ENCODE measurements at regions not wholly inside any gene's neighbourhood (a gene's known extent, or its start where the extent isn't known, plus 50 kb on each side); places are given as distances from the start of the nearest gene placed in this dataset.
"Not testable (repeated sequence)": the region's sequence is repeated elsewhere in the genome, so short reads cannot be mapped to it uniquely, and the experiment has no call there.

DNA sequence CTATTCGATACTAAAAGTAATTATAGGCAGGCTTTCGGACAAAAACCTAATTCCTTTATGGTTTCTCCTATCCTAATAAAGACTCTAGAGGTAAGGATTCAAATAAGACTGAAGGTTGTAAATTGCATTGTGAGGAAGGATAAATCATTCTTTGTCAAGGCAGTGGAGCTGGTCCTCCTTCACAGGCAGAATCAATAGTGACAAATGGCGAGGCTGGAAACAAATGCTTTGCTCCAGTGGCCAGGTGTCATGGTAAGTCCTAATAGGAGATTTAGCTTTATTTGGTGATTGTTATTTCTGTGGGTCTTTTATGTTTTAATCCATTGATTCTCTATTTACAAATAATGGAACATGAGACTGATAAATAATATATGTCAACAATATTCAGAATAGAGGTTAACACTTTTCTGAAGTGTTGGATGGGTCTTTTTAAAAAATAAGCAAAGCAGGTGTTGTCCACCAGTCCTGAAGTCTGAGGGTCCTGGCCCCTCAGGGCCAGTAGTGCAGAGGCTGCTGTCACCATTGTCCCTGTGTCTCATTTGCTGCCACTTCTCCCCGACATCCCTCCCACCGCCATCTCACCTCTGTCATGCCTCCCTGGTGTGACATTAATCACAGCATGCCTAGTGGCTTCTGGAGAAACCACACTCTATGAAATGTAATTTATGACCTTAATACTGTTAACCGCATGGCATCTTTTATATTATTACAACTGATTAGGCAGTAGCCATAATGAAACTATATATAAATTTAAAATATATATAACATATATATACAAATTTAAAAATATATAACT lies 120.9 kb upstream of the MAGI3 start:
- DNase-seq = no peak

DNA sequence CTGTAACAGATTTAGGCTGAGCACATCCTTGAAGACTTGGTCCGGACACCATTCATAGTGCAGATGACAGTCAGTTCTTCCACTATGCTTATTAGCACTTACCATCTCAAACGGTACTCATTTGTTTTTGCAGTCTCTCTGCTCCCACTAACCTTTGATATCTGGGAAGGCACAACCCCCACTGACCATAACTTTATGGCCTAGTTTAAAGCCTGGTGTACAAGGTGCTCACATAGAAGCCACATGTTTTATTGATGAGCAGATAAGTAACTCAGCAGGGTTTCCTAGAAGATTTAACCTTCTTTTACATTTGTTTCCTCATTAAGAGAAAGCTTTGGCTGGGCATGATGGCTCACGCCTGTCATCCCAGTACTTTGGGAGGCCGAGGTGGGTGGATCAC lies 119.3 kb upstream of the MAGI3 start:
- DNase-seq = no peak

DNA sequence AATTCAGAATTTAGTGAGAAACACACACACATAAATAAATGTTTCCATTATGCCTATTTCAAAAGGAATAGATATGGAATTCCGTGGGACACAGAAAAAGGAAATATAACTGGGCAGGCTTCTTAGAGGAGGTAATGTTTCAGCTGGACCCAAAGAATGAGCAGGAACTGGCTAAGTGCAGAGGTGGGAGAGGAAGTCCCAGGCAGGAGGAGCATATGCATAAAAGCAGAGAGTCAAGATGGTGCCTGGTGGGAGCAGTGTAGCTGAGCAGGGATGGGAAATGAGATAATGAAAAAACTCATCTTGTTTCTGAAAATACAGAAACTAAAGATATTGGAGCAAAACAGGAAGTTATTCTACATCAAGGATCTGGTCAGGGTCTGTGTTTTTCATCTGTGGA lies 115.2 kb upstream of the MAGI3 start:
- DNase-seq = no peak

DNA sequence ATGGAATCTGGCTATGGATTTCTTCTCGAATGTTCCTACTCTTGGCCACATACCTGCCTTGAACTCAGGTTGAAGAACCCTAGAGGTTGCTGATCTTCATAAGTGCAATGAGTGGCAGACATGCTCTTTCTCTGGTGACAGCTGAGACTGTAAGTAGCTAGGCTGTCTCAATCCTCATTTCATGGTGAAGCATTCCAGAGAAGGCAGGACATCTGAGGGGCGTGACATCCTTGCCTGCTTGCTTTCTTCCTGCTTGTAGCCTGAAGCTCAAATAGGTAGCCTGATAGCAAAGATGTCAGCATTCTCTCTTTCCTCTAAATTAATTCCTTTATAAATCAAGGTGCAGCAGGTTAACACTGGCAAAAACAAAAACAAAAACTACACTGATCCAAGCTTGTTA lies 114.6 kb upstream of the MAGI3 start:
- no peak for DNase-seq

DNA sequence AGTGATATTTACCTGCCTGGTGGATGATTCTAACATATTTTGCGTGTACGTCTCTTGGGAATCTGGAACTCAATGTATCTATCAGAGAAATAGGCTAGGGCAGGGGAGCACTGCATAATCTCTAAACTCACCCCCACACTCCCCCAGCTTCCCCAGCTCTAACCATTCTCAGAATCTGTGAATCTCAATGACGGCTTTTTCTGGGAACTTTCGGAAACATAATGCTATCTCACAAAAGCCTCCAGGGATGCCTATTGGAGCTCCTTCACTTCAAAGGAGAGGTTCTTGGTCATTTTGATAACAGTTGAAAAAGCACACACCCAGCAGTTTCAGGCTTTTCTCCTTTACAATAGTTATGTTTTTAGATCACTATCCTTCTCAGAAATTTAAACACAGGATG lies 113.8 kb upstream of the MAGI3 start:
- no peak for DNase-seq

DNA sequence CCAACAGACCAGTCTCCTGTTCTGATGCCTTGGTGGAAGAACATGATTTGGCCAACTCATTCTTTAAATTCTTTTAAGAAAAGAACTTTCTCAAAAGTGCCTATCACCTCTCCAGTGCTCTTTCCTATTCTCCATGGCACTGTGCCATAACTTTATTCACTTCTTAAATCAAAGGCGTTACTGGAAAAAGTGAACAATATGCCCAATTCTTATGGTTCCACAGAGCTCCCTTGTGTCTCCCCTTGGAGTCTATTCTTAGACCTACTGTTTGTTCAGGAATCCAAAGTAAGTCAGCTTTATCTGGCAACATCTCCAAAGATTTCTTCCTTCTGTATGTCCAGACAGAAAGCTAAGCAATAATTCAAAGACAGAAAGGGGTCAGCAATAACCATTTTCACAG lies 111.9 kb upstream of the MAGI3 start:
- no peak for DNase-seq

DNA sequence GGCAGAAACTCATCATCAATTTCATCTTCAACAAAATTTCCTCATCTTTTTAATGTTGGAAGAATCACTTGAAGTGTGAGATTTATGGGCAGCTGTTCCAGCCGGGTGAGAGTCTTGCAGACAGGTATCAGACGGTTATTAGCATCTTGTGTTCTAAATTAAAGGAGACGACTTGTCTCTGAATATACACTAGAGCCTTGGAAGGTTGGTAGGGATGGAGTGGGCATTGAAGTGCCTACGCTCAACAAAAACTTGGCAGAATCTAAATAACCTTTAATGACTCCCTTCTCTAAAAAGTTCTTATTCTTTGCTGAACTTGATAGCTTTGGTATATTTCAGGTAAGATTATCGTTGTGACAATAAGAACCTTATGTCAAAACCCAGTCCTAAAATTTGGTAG lies 111.5 kb upstream of the MAGI3 start:
- DNase-seq = no peak

DNA sequence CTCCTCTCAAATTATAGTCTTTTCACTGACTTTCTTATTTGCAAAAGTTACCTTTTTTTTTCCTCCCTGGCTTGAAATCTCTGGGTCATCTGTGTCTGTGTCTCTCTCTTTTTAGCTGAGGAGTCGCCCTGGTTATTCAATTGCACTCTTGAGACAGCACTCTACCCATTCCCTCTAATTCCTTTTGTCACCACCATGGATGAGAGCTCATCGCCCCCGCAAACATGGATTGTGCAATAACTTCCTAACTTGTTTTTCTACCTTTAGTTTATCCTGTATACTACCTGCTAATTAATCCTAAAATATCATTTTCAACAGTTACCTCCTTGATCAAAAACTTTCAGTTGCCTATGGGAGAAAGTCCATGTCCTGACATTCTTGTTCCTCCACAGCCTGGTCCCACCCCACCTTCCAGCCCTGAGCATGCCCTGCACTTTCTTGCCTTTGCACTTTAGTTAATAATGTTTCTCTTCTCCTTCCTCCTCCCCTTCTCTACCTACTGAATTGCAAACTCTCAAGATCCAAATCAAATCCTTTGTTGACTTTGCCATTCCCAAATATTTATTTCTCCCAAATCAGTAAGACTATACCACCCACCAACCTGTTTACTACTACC lies 110.4 kb upstream of the MAGI3 start:
- no peak for DNase-seq

DNA sequence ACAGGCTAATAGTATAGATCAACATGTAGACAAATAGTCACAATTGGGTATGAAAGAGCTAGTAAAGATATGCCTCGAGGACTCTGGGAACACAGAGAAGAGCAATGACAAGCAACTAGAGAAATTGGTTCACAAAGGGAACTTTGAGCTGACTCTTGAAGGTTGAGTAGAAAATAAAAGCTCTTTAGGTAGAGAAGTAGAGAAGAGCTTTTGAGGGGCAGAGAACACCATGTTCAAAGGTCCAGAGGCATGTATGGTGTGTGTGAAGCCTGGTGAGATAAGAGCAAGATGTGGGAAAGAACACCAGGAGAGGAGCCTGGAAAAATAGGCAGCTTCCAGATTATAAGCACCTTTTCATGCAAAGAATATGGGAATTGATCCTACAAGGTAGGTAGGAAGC lies 109.7 kb upstream of the MAGI3 start:
- DNase-seq = no peak

DNA sequence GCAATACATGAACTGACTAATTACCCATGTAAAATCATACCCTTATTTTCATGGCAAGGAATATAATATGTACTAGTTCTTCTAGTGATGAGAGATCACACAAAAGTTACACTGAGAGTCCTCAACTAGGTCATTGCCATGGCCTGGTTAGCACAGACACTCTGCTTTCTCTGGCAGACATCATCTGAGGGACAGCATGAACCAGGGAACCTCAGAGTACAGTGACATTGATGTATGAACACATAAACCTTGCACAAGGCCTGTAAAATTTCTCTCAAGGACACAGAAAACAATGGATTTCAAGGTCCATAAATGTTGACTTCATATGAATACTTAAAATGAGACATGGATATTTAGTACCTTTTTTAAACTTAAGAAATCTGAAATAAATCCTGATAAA lies 108.8 kb upstream of the MAGI3 start:
- DNase-seq = no peak

DNA sequence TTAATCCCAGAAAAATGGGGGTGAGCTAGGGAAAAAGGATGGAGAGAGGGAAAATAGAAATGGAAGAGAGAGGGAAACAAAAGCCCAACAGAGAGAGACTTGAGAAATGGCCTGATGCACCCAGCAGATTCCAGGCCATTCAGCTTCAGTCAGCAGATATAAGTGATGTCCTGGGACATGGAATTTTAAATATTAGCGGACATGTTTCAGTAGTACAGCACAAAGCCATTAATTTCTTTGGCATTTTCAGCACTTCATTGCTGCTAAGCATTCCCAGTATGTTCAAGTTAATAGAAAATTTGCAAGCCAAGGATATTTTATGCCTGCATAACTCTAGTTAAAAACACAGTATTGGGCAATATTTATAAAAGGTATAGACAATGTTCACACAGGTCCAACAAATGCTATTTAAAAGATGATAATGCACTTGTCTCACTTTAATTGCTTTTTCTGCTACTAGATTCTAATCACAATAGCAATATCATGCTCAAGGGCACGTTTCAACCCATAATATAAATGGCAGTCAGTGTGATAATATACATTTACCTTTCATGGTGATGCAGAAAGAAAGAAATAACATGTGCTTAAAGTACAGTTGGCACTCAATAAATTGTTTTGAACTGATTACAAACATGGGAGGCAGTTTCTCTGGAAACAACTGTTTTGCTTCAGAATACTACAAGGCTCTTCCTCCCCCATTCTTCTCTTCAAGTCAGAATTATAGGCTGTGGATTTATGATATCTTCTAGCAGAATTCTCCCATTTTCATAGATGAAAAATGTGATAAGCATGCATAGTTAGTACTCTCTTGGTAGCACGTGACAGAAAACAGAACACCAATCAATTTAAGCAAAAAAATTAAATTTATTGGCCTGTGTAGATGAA lies 108.1 kb upstream of the MAGI3 start:
- no peak for DNase-seq

DNA sequence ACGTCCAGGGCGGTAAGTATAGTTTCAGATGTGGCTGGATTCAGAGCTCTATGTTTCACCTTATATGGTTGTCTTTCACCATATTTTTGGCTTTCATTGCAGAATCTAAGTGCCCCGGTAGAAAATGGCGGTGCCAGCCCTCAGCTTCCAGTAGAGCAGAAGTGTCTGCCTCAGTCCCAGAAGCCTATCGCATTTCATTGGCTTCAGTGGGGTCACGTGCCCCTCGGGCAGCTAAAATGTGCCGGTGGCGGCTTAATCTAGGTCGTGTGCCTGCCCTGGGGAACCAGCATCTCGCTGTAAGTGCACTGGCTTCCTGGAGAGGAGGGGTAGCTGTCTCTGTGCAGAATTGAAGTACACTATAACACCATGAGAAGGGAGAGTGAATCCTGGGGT lies 107.4 kb upstream of the MAGI3 start:
- DNase-seq = no peak

DNA sequence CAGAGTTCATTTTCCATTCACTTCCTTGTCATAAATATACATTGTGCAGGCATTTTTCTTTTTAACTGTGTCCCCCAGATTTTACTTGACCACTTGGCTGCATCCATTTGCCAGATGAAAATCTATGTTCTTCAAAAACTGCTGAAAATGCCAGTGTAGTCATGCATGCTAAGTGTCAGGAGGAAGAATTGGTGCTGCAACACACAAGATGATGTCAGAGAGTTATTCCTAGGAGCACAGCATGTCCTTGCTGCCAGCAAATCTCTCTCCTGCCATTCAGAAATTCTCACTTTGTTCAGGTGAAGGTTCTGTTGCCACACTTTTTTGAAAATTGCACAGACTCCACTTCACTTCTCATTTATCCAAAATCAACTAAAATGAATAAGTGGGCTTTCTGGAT lies 106.4 kb upstream of the MAGI3 start:
- DNase-seq = no peak

DNA sequence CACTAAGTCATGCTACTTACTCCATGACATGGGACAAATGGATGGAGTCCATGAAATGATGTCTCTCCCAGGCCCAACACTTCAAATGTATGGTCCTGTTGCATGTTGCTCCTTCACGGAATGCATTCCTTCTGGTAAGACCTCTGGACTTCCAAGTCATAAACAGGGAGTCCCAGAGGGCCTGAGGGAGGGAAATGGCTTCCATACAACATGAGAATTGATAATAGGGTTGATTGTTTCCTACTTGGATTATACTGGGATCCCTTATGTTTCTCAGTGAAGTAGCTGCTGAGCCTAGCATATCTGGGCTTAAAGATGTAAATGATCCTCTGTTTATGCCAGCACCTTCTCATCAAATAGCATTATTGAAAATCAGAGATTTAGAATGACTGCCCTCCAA lies 104.2 kb upstream of the MAGI3 start:
- no peak for DNase-seq

DNA sequence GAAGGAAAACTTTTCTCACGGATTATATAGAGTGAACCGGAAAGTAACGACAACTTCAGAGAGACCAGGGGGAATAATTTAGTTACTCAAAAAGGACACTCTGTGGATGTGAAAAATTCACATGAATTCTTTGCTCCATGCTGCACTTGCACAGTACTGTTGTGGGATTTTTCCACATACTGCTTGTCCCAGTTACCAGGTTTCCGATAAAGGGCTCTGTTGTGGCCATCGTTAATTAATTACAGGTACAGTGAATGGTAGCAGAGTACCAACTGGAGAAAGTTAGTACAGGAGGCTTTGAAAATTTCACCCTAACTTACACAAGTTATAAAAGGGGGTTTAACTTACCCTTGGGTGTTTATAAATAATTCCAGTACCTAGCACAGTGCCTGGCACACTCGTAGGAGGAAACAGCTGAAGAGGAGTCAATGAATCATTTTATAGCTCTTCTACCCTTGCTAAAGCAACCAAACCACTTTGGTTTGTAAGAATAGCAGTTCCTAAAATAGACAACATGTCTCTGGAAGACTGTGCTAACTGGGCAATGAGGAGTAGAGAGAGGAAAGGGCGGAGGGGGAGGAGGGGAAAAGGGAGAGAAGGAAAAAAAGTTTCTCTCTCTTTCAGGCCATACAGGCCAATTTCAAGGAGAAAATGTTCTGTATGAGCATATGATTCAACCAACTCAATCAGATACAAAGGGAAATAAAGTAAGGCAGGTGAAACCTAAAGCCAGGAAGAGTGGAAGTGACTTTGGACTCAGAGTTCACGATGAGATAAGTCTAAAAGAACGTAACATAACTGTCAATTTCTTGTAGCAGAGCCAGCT lies 98.3 kb upstream of the MAGI3 start:
- no peak for DNase-seq

DNA sequence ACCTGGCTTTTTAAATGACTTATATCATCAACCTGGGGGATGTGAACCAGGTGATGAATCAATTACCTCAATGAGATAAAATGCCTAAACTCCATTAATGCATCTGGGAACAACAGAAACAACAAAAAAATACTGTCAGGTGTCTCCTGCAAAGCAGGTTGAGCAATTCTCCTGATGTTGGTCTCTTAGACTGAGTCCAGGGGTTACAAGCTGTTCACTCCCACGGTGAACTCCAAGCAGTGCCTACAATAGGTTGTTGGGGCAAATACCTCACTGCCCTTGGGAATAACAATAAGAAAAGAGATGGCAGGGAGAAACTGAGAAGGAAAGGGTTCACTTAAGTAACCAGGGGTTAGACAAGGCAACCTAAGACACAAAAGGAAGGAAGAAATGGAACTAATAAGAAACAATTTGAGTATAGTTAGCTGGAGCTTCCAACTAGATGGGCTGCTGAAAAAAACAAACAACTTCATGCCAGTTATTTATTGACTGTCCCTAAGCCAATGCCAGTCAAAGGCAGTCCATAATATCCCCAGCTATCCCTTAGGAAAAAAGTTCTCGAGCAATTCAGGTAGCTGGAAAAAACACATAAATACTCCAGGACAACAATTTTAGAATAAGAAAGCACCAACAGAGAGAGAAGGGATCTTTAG lies 97.6 kb upstream of the MAGI3 start:
- no peak for DNase-seq

DNA sequence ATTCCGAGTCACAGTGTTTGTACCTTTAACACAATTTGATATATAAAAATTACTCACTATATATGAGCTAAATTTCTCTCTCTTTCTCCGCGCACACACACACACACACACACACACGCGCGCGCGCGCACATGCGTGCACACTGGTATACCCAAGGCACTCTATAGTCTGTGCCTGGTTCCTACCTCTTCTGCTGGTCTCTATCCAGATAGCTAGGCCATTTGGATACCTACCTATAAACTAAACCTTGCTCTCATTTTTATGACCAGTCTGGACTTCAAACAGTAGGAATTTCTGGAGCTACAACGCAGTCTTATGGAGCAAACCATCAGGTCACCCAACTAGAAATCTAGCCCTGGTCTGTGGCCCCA lies 97.1 kb upstream of the MAGI3 start:
- no peak for DNase-seq

DNA sequence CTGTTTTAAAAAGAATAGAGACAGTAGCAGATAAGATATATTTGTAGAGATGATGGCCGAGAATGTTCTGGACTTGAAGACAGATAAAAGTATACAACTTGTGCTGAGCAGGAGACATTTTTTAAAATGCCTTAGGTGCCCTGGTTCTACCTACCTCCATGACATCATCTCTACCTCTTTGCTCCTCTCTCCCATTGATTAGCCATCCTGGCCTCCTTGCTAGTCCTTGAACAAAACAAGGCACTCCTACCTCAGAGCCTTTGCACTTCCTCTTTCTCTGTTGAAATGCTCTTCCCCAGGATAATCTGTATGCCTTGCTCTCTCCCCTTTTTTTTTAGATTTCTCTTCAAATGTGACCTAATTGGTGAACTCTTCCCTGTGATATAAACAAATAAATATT lies 92.6 kb upstream of the MAGI3 start:
- DNase-seq = no peak

DNA sequence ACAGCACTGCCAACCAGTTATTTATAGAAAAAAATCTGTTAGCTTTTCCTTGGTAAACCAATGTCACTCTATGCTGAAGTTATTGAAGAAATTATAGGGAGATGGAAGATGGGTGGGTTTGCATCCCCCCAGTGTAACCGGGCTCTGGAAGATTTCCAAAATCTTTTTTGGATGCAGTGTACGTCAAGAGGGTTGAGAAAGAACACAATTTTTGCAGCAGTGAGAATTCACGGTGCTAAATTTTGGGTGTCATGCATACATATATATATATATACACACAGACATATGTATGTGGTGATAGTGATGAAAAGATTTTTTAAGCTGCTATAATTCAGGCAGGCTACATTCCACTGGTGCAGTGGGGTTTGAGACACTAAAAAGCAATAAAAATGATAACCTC lies 91.4 kb upstream of the MAGI3 start:
- DNase-seq = no peak

DNA sequence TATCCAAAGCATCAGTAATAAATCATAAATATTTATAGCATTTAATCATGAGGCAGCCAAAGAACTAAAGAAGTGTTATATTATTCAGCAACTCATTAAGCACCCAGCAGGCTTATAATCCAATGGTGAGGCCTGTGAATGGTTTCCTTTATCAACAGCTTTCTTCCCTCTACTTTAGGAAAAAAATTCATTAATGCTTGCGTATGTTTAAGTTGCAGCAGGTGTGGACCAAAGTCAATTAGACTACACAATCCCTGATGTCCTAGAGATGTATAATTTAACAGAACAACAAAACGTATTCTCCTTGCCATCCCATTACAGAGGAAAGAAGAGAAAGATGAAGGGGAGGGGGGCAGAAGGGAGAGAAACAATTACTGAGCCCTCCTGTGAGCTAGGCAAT lies 87.7 kb upstream of the MAGI3 start:
- no peak for DNase-seq

DNA sequence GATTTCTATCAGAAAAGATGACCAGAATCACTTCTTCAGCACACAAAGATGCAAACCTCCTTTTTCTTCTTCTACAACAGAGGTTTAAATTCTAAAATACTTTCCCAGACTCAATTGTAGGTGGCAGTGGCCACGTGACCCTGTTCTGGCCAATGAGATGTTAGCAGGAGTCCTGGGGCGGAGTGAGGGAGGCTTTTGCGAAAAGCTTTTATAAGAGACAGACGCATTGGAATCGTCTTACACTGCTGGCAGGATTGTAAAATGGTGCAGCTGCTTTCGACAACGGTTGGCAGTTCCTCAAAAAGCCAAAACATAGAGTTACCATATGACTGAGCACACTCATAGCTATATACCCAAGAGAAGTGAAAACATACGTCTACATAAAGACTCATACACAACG lies 87.0 kb upstream of the MAGI3 start:
- DNase-seq = no peak

DNA sequence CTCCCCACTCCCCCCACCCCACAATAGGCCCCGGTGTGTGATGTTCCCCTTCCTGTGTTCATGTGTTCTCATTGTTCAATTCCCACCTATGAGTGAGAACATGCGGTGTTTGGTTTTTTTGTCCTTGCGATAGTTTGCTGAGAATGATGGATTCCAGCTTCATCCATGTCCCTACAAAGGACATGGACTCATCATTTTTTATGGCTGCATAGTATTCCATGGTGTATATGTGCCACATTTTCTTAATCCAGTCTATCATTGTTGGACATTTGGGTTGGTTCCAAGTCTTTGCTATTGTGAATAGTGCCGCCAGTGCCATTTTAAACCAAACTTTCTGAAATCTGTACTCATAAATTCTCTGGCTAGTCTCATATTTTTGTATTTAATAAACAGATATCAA lies 85.3 kb upstream of the MAGI3 start:
- not testable (repeated sequence) for DNase-seq

Measured in NCI-H510A (cell line).